ENCODE measurements at regions not wholly inside any gene's neighbourhood (a gene's known extent, or its start where the extent isn't known, plus 50 kb on each side); places are given as distances from the start of the nearest gene placed in this dataset.

DNA sequence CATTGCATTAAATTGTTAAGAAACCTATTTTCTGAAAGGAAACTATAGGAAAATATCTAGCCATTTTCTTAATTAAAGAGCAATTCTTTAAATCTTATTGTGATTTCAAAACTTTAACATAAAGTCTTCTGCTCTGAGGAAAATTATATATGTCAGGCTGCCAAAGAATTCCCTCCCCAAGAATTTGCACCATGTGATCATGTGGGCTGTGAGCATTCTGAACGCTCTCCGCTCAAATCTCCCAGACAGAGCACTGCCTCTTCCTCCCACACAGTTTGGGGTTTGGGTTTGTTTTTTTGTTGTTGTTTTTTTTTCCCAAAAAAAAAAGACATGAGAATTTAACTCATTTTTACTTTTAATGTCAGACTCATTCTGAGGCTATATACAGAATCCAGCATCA, 155.9 kb upstream of the PALMD start:
- no peaks in the 10 kb centered on the region for H3K9me3 ChIP-seq (ENCODE audit: control insufficient read depth in 4 of 4, low read length in 3 of 4)
- H3K4me1 ChIP-seq (ENCODE audit: control insufficient read depth in 4 of 4, insufficient read depth in 4 of 4, low read length in 3 of 4), result no peaks in the 10 kb centered on the region
- no peak overlapping the region for H3K9ac ChIP-seq (ENCODE audit: low read depth in 1 of 2, low read length in 2 of 2)
- DNase-seq (ENCODE audit: low spot score), result no peak
- no peak overlapping the region for H3K4me3 ChIP-seq (ENCODE audit: low read depth in 1 of 3, low read length in 3 of 3)
- H3K36me3 ChIP-seq (ENCODE audit: control insufficient read depth in 4 of 4, insufficient read depth in 3 of 4, low read depth in 1 of 4, low read length in 3 of 4), result no peaks in the 10 kb centered on the region
- 80% methylated on average over 2 of the region's 2 CpGs for WGBS
- H3K27ac ChIP-seq (ENCODE audit: low read depth in 1 of 2, low read length in 2 of 2), result no peak overlapping the region
- TF ChIP-seq, protein P1, sequence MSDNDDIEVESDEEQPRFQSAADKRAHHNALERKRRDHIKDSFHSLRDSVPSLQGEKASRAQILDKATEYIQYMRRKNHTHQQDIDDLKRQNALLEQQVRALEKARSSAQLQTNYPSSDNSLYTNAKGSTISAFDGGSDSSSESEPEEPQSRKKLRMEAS (IDR thresholded peaks at IDR 0.05), result no peak
- TF ChIP-seq, protein P2, sequence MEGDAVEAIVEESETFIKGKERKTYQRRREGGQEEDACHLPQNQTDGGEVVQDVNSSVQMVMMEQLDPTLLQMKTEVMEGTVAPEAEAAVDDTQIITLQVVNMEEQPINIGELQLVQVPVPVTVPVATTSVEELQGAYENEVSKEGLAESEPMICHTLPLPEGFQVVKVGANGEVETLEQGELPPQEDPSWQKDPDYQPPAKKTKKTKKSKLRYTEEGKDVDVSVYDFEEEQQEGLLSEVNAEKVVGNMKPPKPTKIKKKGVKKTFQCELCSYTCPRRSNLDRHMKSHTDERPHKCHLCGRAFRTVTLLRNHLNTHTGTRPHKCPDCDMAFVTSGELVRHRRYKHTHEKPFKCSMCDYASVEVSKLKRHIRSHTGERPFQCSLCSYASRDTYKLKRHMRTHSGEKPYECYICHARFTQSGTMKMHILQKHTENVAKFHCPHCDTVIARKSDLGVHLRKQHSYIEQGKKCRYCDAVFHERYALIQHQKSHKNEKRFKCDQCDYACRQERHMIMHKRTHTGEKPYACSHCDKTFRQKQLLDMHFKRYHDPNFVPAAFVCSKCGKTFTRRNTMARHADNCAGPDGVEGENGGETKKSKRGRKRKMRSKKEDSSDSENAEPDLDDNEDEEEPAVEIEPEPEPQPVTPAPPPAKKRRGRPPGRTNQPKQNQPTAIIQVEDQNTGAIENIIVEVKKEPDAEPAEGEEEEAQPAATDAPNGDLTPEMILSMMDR (IDR thresholded peaks at IDR 0.05; ENCODE audit: low read depth, low read length, missing input control), result no peak
- TF ChIP-seq, protein P3, sequence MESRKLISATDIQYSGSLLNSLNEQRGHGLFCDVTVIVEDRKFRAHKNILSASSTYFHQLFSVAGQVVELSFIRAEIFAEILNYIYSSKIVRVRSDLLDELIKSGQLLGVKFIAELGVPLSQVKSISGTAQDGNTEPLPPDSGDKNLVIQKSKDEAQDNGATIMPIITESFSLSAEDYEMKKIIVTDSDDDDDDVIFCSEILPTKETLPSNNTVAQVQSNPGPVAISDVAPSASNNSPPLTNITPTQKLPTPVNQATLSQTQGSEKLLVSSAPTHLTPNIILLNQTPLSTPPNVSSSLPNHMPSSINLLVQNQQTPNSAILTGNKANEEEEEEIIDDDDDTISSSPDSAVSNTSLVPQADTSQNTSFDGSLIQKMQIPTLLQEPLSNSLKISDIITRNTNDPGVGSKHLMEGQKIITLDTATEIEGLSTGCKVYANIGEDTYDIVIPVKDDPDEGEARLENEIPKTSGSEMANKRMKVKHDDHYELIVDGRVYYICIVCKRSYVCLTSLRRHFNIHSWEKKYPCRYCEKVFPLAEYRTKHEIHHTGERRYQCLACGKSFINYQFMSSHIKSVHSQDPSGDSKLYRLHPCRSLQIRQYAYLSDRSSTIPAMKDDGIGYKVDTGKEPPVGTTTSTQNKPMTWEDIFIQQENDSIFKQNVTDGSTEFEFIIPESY (IDR thresholded peaks at IDR 0.05), result no peak
- TF ChIP-seq YY1 (IDR thresholded peaks at IDR 0.05) (no peak), HNF4A (conservative IDR thresholded peaks at IDR 0.05) (no peak), FOXA2 (IDR thresholded peaks at IDR 0.05) (no peak), GABPA (IDR thresholded peaks at IDR 0.05 in 1 of 2, conservative IDR thresholded peaks at IDR 0.05 in 1 of 2) (no peak), JUND (IDR thresholded peaks at IDR 0.05) (no peak), FOXA1 (IDR thresholded peaks at IDR 0.05) (no peak), TAF1 (conservative IDR thresholded peaks at IDR 0.05) (no peak), RAD21 (IDR thresholded peaks at IDR 0.05) (no peak), HNF4G (IDR thresholded peaks at IDR 0.05) (no peak), SP1 (IDR thresholded peaks at IDR 0.05) (no peak)
- TF ChIP-seq, protein P4, sequence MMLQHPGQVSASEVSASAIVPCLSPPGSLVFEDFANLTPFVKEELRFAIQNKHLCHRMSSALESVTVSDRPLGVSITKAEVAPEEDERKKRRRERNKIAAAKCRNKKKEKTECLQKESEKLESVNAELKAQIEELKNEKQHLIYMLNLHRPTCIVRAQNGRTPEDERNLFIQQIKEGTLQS (IDR thresholded peaks at IDR 0.05), result no peak
- H3K27me3 ChIP-seq (ENCODE audit: control insufficient read depth in 4 of 4, insufficient read depth in 4 of 4, low read length in 3 of 4), result no peaks in the 10 kb centered on the region

DNA sequence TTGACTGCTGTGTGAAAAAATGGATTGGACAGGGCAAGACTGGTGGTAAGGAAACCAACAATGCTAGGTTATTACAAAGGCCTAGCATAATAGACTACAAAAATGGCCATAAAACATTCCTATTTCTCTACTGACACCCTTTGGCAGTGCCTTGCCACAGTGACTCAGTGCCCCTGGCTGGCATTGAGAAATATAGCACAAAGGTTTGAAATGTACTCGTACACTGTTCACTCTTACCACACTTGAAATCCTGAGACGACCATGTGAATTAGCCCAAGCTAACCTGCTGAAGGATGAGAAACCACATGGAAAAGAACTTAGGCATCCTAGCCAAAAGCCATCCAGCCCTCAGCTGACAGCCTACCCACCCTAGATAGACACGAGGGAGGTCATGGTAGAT, 149.8 kb upstream of the PALMD start:
- Histone ChIP-seq H3K36me3 (ENCODE audit: control insufficient read depth in 4 of 4, insufficient read depth in 3 of 4, low read depth in 1 of 4, low read length in 3 of 4) (no peaks in the 10 kb centered on the region), H3K4me1 (ENCODE audit: control insufficient read depth in 4 of 4, insufficient read depth in 4 of 4, low read length in 3 of 4) (no peaks in the 10 kb centered on the region), H3K27ac (ENCODE audit: low read depth in 1 of 2, low read length in 2 of 2) (no peak overlapping the region), H3K27me3 (ENCODE audit: control insufficient read depth in 4 of 4, insufficient read depth in 4 of 4, low read length in 3 of 4) (no peaks in the 10 kb centered on the region), H3K9me3 (ENCODE audit: control insufficient read depth in 4 of 4, low read length in 3 of 4) (no peaks in the 10 kb centered on the region), H3K4me3 (ENCODE audit: low read depth in 1 of 3, low read length in 3 of 3) (no peak overlapping the region), H3K9ac (ENCODE audit: low read depth in 1 of 2, low read length in 2 of 2) (no peak overlapping the region)
- TF ChIP-seq GABPA (IDR thresholded peaks at IDR 0.05 in 1 of 2, conservative IDR thresholded peaks at IDR 0.05 in 1 of 2), result no peak
- TF ChIP-seq HNF4G (IDR thresholded peaks at IDR 0.05), result no peak
- no peak for TF ChIP-seq NR2F2 (IDR thresholded peaks at IDR 0.05)
- no peak for TF ChIP-seq JUND (IDR thresholded peaks at IDR 0.05)
- TF ChIP-seq FOXA2 (IDR thresholded peaks at IDR 0.05), result no peak
- no peak for TF ChIP-seq EGR1 (IDR thresholded peaks at IDR 0.05; ENCODE audit: low read depth in 2 of 2)
- no peak for TF ChIP-seq SP1 (IDR thresholded peaks at IDR 0.05)
- TF ChIP-seq, protein P1 (IDR thresholded peaks at IDR 0.05), result no peak
- no peak for TF ChIP-seq FOXA1 (IDR thresholded peaks at IDR 0.05)
- no peak for TF ChIP-seq RAD21 (IDR thresholded peaks at IDR 0.05)
- TF ChIP-seq, protein P2 (IDR thresholded peaks at IDR 0.05; ENCODE audit: low read depth, low read length, missing input control), result no peak
- TF ChIP-seq, protein P4 (IDR thresholded peaks at IDR 0.05), result no peak
- WGBS, result 84% methylated on average over 3 of the region's 3 CpGs
- DNase-seq (ENCODE audit: low spot score), result no peak
